Muscle layer of duodenum (tissue), 2 donors: ENCODE measurements at regions not wholly inside any gene's neighbourhood (a gene's known extent, or its start where the extent isn't known, plus 50 kb on each side); places are given as distances from the start of the nearest gene placed in this dataset.

Experiments
- H3K27ac ChIP-seq: one replicate; pipeline ENCODE4 v1.7.0; 2013; ENCODE audit warnings: mild to moderate bottlenecking, low read length
- H3K27me3 ChIP-seq: one replicate; pipeline ENCODE4 v1.7.0; 2013; ENCODE audit warnings: low read depth, mild to moderate bottlenecking, control low read depth, low read length
- H3K36me3 ChIP-seq, 2 donors: one replicate each; pipeline ENCODE4 v1.7.0; 2013; ENCODE audit warnings: low read length in 2 of 2, control low read depth in 1 of 2, mild to moderate bottlenecking in 1 of 2; ENCODE audit not compliant: insufficient read depth in 2 of 2, control insufficient read depth in 1 of 2
- H3K4me1 ChIP-seq, 2 donors: one replicate each; pipeline ENCODE4 v1.7.0; 2013; ENCODE audit warnings: low read length in 2 of 2, mild to moderate bottlenecking in 2 of 2, control low read depth in 1 of 2, moderate library complexity in 1 of 2; ENCODE audit not compliant: insufficient read depth in 2 of 2, control insufficient read depth in 1 of 2
- H3K4me3 ChIP-seq, 2 donors: one replicate each; pipeline ENCODE4 v1.7.0; 2013; ENCODE audit warnings: low read length in 2 of 2, low read depth in 1 of 2, mild to moderate bottlenecking in 1 of 2
- H3K9me3 ChIP-seq, 2 donors: one replicate each; pipeline ENCODE4 v1.7.0; 2013; ENCODE audit warnings: low read length in 2 of 2, control low read depth in 1 of 2, mild to moderate bottlenecking in 1 of 2; ENCODE audit not compliant: control insufficient read depth in 1 of 2
- donor health status: healthy.

GRCh38 chr1:116851846-116852245 is 57.9 kb upstream of the PTGFRN start:
- H3K27ac ChIP-seq: no peak overlapping the region
- no peaks in the 10 kb centered on the region for H3K36me3 ChIP-seq
- H3K9me3 ChIP-seq: no peaks in the 10 kb centered on the region
- H3K27me3 ChIP-seq: no peaks in the 10 kb centered on the region
- peaks cover 12 to 19% of the 10 kb centered on the region in 2 donors for H3K4me1 ChIP-seq
- H3K4me3 ChIP-seq: no peak overlapping the region

DNA sequence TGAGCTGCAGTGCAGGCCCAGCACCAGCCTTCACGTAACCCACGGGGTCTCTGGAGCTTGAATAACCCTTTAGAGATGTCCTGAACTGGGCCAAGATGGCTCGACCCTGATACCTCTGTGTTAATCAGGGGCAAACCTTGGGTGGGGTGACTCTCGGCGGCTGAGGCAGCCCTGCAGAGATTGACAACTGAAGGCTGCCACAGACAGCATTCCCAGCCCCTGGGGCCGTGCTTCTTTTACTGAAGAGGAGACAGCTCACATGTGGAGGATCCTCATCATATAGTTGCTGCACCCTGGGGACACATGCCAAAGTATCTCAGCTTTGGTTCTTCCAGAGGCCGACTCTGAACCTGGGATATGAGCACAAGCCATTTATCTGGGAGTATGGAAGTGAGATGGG is 57.3 kb upstream of the PTGFRN start:
- H3K27ac ChIP-seq: no peak overlapping the region
- no peak overlapping the region for H3K4me3 ChIP-seq
- H3K9me3 ChIP-seq: no peaks in the 10 kb centered on the region
- H3K36me3 ChIP-seq: no peaks in the 10 kb centered on the region
- no peaks in the 10 kb centered on the region for H3K27me3 ChIP-seq
- peaks cover 12 to 19% of the 10 kb centered on the region in 2 donors for H3K4me1 ChIP-seq

DNA sequence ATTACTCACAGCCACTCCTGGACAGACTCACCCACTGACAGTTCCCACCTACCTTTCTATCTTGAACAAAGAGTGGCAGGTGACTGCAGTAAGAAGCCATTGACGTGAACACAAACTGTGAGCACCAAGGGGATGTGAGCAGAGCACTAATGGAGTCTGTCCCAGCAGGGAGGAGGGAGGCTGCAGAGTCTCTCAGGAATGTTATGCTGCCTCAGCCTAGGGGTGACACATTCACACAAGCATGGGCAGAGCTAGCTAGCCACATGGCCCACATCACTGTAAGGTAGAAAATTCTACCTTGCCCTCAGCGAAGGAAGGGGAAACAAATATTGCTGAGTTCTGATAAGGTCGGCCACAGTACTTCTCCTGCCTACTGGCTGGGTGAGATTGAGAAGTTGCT is 56.8 kb upstream of the PTGFRN start:
- H3K36me3 ChIP-seq: no peaks in the 10 kb centered on the region
- H3K4me1 ChIP-seq: peaks cover 12 to 19% of the 10 kb centered on the region in 2 donors
- no peak overlapping the region for H3K27ac ChIP-seq

DNA sequence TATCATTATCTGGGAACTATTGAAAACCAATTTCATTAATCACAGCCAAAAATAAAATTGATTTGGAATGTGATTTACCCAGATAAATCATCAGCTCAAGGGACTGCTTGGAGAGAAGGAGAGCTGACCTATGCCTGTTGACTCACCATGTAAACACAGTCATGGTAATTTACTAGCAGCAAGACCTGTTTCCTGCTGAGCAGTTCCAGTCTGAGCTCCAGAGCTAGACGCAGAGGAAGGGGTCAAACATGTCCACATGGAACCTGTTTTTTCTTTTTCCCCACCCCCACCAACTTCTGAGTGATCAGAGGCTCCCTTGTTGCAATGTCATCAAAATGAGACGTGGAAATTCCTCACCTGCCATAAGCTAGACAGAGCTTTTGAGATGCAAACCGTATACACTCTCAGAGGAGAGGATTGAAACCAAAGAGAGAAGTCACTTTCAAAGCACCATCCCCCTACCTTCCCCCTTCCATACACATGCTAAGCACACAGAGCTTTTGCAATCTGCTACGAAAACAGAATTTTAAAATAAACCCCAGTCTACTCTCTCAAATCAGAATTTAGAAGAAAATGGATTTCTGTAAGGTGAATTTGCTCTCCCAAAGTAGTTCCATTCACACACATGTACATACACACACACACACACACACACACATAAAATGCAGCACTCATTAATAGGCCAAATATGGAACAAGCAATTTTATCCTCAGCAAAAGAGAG is 55.9 kb upstream of the PTGFRN start:
- Histone ChIP-seq H3K4me1 (peaks cover 12 to 19% of the 10 kb centered on the region in 2 donors), H3K9me3 (no peaks in the 10 kb centered on the region), H3K27me3 (no peaks in the 10 kb centered on the region), H3K4me3 (no peak overlapping the region), H3K27ac (no peak overlapping the region), H3K36me3 (no peaks in the 10 kb centered on the region)

More for the DNA sequence above, 56.8 kb upstream of the PTGFRN start:
- H3K4me3 ChIP-seq: no peak overlapping the region
- no peaks in the 10 kb centered on the region for H3K27me3 ChIP-seq
- H3K9me3 ChIP-seq: no peaks in the 10 kb centered on the region

DNA sequence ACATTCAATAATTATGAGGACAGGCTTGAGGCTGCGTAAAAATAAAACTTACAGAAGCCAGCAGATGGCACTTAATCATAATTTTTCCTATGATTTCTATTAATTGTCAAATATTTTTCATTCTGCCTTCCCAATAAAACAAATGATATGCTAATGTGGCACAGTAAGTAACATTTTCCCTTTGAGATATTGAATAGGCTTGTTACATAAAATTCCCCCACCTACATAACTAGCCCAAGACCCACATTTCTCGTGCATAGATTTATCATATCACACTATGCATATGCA is 55.4 kb upstream of the PTGFRN start:
- H3K4me1 ChIP-seq: peaks cover 12 to 19% of the 10 kb centered on the region in 2 donors

GRCh38 chr1:116854716-116855115 is 55.0 kb upstream of the PTGFRN start:
- H3K4me3 ChIP-seq: no peak overlapping the region
- H3K27ac ChIP-seq: no peak overlapping the region
- H3K9me3 ChIP-seq: no peaks in the 10 kb centered on the region
- peaks cover 12 to 19% of the 10 kb centered on the region in 2 donors for H3K4me1 ChIP-seq
- H3K27me3 ChIP-seq: no peaks in the 10 kb centered on the region
- no peaks in the 10 kb centered on the region for H3K36me3 ChIP-seq

More for the DNA sequence above, 55.4 kb upstream of the PTGFRN start:
- Histone ChIP-seq H3K27me3 (no peaks in the 10 kb centered on the region), H3K4me3 (no peak overlapping the region), H3K36me3 (no peaks in the 10 kb centered on the region), H3K27ac (no peak overlapping the region), H3K9me3 (no peaks in the 10 kb centered on the region)

GRCh38 chr1:116855191-116855619 is 54.5 kb upstream of the PTGFRN start:
- no peak overlapping the region for H3K27ac ChIP-seq

GRCh38 chr1:116855773-116856201 is 53.9 kb upstream of the PTGFRN start:
- no peaks in the 10 kb centered on the region for H3K9me3 ChIP-seq
- no peak overlapping the region for H3K27ac ChIP-seq
- no peaks in the 10 kb centered on the region for H3K27me3 ChIP-seq
- H3K36me3 ChIP-seq: no peaks in the 10 kb centered on the region
- H3K4me3 ChIP-seq: no peak overlapping the region
- H3K4me1 ChIP-seq: peaks cover 12 to 19% of the 10 kb centered on the region in 2 donors

More at GRCh38 chr1:116855191-116855619, 54.5 kb upstream of the PTGFRN start:
- Histone ChIP-seq H3K4me1 (peaks cover 12 to 19% of the 10 kb centered on the region in 2 donors), H3K27me3 (no peaks in the 10 kb centered on the region), H3K36me3 (no peaks in the 10 kb centered on the region), H3K4me3 (no peak overlapping the region), H3K9me3 (no peaks in the 10 kb centered on the region)

- no peaks in the 10 kb centered on the region for H3K9me3 ChIP-seq
- no peaks in the 10 kb centered on the region for H3K27me3 ChIP-seq
- H3K36me3 ChIP-seq: no peaks in the 10 kb centered on the region
- no peak overlapping the region for H3K4me3 ChIP-seq
- H3K27ac ChIP-seq: no peak overlapping the region
- H3K4me1 ChIP-seq: peaks cover 12 to 19% of the 10 kb centered on the region in 2 donors
These were observed 53.4 kb upstream of the PTGFRN start for GRCh38 chr1:116856312-116856711.

- Histone ChIP-seq H3K4me1 (peaks cover 12 to 19% of the 10 kb centered on the region in 2 donors), H3K27me3 (no peaks in the 10 kb centered on the region), H3K27ac (no peak overlapping the region), H3K4me3 (no peak overlapping the region), H3K9me3 (no peaks in the 10 kb centered on the region), H3K36me3 (no peaks in the 10 kb centered on the region)
These were observed 52.6 kb upstream of the PTGFRN start for GRCh38 chr1:116857092-116857491.
